Dedifferentiated amniotic fluid mesenchymal stem cell (primary cell): ENCODE measurements at regions not wholly inside any gene's neighbourhood (a gene's known extent, or its start where the extent isn't known, plus 50 kb on each side); places are given as distances from the start of the nearest gene placed in this dataset.
"Not testable (repeated sequence)": the region's sequence is repeated elsewhere in the genome, so short reads cannot be mapped to it uniquely, and the experiment has no call there.

Experiments
- DNase-seq: peaks from one replicate; pipeline ENCODE4 v3.0.0-alpha.2; 2016; ENCODE audit errors: extremely low spot score

DNA sequence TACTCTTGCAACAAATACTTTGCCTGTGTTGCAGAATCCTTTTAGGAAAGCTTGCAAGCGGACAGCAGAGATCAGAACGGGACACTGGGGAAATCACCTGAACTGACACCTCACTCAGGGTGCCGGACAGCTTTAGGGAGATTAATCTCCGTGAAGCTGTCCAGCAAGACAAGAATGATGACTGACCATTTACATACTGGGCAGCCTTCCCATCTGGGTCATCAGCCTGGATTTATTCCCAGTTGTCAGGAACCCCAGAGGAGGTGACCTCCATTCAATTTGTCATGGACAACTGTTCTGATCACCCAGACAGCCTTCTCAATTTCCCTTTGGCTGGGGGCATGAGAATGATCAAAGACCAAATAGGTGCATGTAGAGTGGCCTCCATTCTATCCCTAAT, 93.0 kb upstream of the EGFL6 start:
- no peak for DNase-seq

DNA sequence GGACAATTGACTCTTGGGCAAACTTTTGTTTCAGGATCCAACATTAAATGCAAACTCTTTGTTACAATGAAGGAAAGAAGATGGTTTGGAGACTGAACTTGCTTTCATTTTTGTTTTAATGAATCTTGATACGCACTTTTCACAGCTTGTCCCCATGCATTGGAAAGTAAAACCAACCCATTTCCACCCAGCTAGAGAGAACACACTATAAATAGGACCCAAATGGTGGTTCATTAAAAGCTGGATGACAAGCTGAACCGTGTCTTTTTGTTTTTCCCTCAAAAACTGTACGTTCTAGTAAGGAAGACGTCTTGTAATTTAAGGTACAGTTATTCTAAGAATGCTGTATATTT, 95.3 kb upstream of the EGFL6 start:
- no peak for DNase-seq

DNA sequence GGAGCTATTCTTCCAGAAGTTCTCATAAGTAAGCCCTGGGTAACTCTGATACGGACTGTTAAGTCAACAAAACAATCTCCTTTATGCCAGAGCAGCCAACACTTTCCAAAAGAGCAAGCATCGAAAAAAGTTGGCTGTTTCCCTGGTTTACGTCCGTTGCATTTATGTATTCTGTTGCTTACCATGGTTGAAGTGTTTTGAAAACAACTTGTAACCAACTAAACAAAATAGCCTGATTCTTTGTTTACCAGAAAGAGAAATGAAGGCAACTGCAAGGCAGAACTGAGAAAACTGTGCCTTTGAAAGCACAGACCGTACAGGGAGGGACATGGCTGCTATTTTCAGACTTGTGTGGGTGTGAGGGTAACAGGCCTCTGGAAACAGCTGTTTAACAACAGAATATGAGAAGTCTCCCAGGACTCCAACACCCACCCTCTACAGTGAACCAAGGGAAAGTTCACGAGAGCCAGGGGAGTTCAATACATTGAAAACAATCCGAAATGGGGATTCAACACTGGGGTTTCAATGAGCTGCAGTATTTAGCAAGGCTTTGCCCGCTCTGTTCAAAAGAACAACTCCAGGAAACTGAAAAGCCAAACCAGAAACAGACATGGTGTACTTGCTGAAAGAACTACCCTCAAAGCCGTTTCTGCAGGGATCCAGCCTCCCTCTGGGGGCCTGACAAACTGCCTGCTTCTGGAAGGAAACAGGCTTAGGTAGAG, 95.8 kb upstream of the EGFL6 start:
- no peak for DNase-seq

- no peak for DNase-seq
Measured at GRCh38 chrX:13472975-13473374, 96.4 kb upstream of the EGFL6 start.

DNA sequence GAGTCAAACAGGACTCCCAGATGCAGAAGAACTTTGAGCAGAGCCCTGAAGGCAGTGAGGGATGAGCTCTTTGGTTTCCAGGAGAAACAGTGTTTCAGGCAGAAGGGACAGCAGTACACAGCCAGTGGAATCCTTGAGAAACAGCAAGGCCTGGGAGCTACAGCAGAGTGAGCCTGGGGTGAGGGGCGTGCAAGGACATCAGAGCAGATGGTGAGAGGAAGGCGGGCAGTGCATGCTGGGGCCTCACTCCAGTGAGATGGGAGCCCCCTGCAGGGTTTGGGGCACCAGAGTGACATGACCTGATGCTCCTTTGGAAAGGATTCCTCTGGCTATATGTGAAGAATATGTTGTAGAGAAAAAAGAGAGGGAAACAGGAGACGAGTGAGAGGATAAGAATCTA, 98.1 kb upstream of the EGFL6 start:
- DNase-seq, result no peak

- no peak for DNase-seq
Measured at GRCh38 chrX:13470685-13470977, 98.8 kb upstream of the EGFL6 start.

GRCh38 chrX:13469963-13470684, 99.3 kb upstream of the EGFL6 start:
- DNase-seq, result no peak

- DNase-seq, result no peak
Measured at GRCh38 chrX:13468096-13468495, 101.3 kb upstream of the EGFL6 start.

DNA sequence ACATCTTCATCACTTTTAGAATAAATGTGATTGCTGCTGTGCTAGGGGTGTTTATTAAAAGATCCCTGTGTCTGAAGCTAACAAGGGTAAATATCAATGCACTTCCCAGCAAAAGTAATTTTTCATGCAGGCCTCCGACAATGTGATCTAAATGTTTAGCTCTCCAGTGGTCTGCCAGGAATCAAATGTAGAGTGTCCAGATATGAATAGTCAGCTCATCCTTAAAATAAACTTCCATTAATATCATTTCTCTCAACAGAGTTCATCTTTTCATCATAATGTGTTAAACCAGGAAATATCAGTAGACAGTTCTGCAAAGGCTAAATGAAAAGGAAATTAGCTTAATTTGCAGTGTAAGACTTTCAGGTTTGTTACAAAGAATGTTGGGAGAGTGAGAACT, 102.2 kb upstream of the EGFL6 start:
- no peak for DNase-seq

DNA sequence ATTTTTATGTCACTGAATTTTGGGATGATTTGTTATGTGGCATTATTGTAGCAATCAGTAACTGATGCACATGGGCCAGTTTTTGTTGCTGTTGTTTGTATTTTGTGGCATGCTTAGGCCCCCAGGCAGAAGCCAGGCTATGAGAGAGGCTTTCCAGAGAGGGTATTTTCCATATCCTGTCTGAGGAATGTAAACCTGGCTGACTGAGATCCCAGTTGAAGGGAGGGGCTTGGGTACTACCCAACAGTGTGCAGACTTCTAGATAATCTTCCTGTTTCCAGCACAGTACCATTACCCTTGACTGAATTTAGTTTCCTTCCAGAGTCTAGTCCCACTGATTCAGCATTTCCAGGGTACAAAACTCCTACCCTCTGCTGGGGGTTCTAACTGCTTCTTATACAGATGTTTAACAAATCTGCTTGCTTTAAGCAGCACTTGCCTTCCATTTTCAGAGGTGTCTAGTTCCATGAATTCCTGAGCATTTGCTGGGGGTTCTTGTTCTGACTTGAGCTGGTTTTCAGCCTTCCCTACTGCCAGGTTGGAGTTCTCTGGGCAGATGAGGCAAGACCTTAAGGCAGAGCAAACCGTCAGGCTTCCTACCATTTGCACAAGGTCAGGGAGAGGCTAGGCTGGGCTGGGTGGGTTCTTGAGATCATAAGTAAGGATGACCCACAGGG, 104.7 kb upstream of the EGFL6 start:
- no peak for DNase-seq

- peak; percentile 34 for DNase-seq
Measured at GRCh38 chrX:13463608-13464007, 105.8 kb upstream of the EGFL6 start.

- no peak for DNase-seq
Measured at GRCh38 chrX:13452283-13452682, 117.1 kb upstream of the EGFL6 start.

DNA sequence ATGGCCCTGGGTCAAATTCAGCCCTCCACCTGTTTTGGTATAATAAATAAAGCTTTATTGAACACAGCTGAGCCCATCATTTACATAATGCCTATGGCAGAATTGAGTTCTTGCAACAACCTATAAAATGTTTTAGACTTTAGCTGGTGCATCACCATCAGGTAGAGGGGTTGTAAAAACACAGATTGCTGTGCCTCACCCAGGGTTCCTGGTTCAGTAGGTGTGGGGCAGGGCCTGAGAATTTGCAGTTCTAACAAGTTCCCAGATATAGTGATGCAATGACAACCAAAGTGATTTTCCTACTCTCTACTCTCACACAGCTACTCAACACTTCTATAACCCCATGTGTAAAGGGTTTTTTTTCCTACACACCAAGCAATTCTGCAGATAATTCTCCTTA, 120.0 kb upstream of the EGFL6 start:
- no peak for DNase-seq

GRCh38 chrX:13448941-13449340, 120.5 kb upstream of the EGFL6 start:
- DNase-seq, result no peak

- not testable (repeated sequence) for DNase-seq
Measured at GRCh38 chrX:13441608-13442007, 121.8 kb upstream of the ATXN3L start.

- no peak for DNase-seq
Measured at GRCh38 chrX:13440176-13440575, 120.3 kb upstream of the ATXN3L start.

GRCh38 chrX:13433298-13433605, 113.4 kb upstream of the ATXN3L start:
- peak; percentile 15 for DNase-seq

- peak; percentile 95 for DNase-seq
Measured at GRCh38 chrX:13432414-13433297, 112.8 kb upstream of the ATXN3L start.

- DNase-seq, result no peak
Measured at GRCh38 chrX:13430136-13430827, 110.4 kb upstream of the ATXN3L start.

DNA sequence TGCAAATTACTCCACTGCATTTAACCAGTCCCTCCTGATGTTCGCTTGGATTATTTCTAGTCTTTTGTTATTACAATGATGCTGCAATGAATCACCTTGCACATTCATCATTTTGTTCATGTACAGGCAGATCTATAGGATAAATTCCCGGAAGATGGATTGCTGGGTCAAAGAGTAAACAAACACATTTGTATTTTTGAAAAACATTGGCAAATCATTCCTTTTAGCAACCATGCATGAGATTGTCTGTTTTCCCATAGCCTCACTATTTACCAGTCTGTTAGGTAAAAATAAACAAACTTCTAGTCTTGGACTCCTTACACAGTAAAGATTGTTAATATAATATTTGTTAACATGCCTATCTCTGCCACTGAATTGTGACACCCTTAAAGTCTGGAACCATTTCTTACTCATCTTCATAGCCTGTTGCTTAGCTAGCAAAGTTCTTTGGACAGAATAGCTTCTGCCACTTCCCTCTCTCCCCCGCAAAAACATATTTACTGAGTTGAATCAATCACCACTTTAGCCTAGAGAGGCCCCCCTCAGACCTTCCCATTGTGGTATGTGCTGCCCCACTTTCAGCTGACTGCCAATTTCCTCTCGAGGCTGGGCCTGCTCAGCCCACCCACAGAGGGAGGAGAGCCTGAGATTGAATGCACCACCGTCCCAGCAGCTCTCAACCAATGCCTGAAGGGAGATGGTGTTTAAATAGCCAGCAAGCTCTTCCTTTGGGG, 108.4 kb upstream of the ATXN3L start:
- no peak for DNase-seq

DNA sequence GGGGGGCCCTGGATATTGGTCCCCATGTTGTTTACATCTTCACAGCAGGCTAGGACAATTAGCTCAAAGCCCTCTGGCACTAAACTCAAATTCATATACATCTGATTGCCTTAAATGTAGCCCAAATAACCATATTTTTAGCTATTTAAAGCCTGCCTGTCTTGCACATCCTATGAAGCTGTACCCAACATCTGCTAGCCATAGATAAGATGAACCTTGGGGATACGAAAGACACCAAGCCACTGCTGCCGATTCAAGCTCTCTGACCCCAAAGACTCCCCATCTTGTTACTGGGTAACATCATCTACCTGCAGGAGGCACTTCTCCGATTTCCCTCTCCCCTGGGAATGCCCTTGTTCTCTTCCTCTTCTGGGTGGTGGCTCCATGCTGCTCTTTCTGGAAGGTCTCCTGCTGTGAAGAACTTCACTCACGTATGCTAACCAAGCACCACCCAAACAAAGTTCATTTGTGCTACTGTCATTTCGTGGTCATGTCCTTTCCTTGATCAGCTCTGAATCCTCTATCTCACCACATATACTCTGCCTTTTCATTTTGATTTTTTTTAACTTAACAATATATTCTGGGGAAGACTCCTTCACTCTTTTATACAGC, 107.7 kb upstream of the ATXN3L start:
- no peak for DNase-seq
